MM.1S (cell line): ENCODE measurements at regions not wholly inside any gene's neighbourhood (a gene's known extent, or its start where the extent isn't known, plus 50 kb on each side); places are given as distances from the start of the nearest gene placed in this dataset.

Experiments
- DNase-seq: peaks from one replicate; pipeline ENCODE4 v3.0.0-alpha.2; 2015
- H2AFZ ChIP-seq: fragments of 300-600 bp; sonication (generic); 2 replicates; pipeline ENCODE4 v1.6.0; 2016; ENCODE audit warnings: antibody characterized with exemption, low read length
- H3F3A ChIP-seq: fragments of 300-600 bp; sonication (generic); 2 replicates; pipeline ENCODE4 v1.6.1; 2016; ENCODE audit warnings: mild to moderate bottlenecking, antibody characterized with exemption, low read length, moderate library complexity, mixed read lengths; ENCODE audit not compliant: insufficient read depth
- H3K27ac ChIP-seq: fragments of 300-600 bp; sonication (generic); 2 replicates; pipeline ENCODE4 v1.5.1; 2016; ENCODE audit warnings: mild to moderate bottlenecking, low read length
- H3K27me3 ChIP-seq: fragments of 300-600 bp; sonication (generic); replicated peaks from 2 replicates; pipeline ENCODE4 v1.6.0; 2016; ENCODE audit warnings: low read length; ENCODE audit not compliant: insufficient read depth
- H3K36me3 ChIP-seq: fragments of 300-600 bp; sonication (generic); replicated peaks from 2 replicates; pipeline ENCODE4 v1.6.1; 2016; ENCODE audit warnings: mild to moderate bottlenecking, low read length, mixed read lengths; ENCODE audit not compliant: insufficient read depth
- H3K4me1 ChIP-seq: fragments of 300-600 bp; sonication (generic); 2 replicates; pipeline ENCODE4 v1.6.1; 2016; ENCODE audit warnings: low read length, mixed read lengths
- H3K4me2 ChIP-seq: fragments of 300-600 bp; sonication (generic); 2 replicates; pipeline ENCODE4 v1.6.0; 2016; ENCODE audit warnings: low read depth, low read length
- H3K4me3 ChIP-seq: fragments of 300-600 bp; sonication (generic); 2 replicates; pipeline ENCODE4 v1.5.1; 2016; ENCODE audit warnings: low read length, mixed read lengths
- H3K79me2 ChIP-seq: fragments of 300-600 bp; sonication (generic); 2 replicates; pipeline ENCODE4 v1.6.1; 2016; ENCODE audit warnings: mixed run types, low read length, mixed read lengths
- H3K9ac ChIP-seq: fragments of 300-600 bp; sonication (generic); 2 replicates; pipeline ENCODE4 v1.6.1; 2016; ENCODE audit warnings: low read length, mixed read lengths
- H3K9me2 ChIP-seq: fragments of 300-600 bp; sonication (generic); replicated peaks from 2 replicates; pipeline ENCODE4 v1.6.1; 2016; ENCODE audit warnings: mild to moderate bottlenecking, low read length, mixed read lengths; ENCODE audit not compliant: insufficient read depth
- H3K9me3 ChIP-seq: fragments of 300-600 bp; sonication (generic); replicated peaks from 2 replicates; pipeline ENCODE4 v1.6.1; 2016; ENCODE audit warnings: mild to moderate bottlenecking, low read length, mixed read lengths; ENCODE audit not compliant: insufficient read depth
- H4K20me1 ChIP-seq: fragments of 300-600 bp; sonication (generic); 2 replicates; pipeline ENCODE4 v1.6.1; 2016; ENCODE audit warnings: mild to moderate bottlenecking, low read length, moderate library complexity, mixed read lengths; ENCODE audit not compliant: insufficient read depth
- CTCF ChIP-seq: fragments of 300-600 bp; sonication (generic); IDR thresholded peaks from 2 replicates; pipeline ENCODE4 v1.5.1; 2016; ENCODE audit warnings: antibody characterized with exemption, low read length, mixed read lengths
- EZH2 ChIP-seq: fragments of 300-600 bp; sonication (generic); optimal IDR thresholded peaks from 2 replicates; pipeline ENCODE3; 2017; ENCODE audit warnings: low read depth, mild to moderate bottlenecking, antibody characterized with exemption, low read length, mixed read lengths
- EZH2phosphoT487 ChIP-seq: fragments of 300-600 bp; sonication (generic); IDR thresholded peaks from 2 replicates; pipeline ENCODE4 v1.6.1; 2018; ENCODE audit warnings: antibody characterized with exemption, low read length

DNA sequence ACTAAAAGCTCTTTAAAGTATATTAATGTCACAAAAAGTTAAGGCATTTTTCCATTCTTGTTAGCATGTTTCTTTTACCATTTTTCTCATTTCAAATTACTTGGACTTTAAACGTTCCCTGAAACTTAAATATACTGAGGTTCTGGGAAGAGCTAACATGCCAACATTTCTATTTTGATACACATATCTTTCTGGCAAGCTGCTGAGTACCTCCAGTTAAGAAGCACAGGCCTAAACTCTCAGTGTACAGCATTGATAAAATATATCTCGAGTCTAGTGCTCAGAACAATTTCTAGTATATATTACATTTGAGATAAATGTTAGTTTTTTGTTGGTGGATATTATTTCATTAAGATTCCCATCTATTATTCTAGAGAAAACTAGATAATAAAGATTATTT lies 612.9 kb upstream of the KCND2 start:
- Histone ChIP-seq H3K79me2 (no peaks in the 10 kb centered on the region), H4K20me1 (no peaks in the 10 kb centered on the region), H3K9me3 (no peaks in the 10 kb centered on the region), H3K9me2 (no peaks in the 10 kb centered on the region), H3F3A (no peaks in the 10 kb centered on the region), H3K36me3 (no peaks in the 10 kb centered on the region), H2AFZ (no peak overlapping the region), H3K9ac (no peak overlapping the region), H3K27ac (no peak overlapping the region), H3K27me3 (no peaks in the 10 kb centered on the region), H3K4me1 (no peaks in the 10 kb centered on the region), H3K4me2 (no peak overlapping the region), H3K4me3 (no peak overlapping the region)
- TF ChIP-seq EZH2phosphoT487 (no peak), EZH2 (no peak), CTCF (no peak)
- DNase-seq, result no peak

DNA sequence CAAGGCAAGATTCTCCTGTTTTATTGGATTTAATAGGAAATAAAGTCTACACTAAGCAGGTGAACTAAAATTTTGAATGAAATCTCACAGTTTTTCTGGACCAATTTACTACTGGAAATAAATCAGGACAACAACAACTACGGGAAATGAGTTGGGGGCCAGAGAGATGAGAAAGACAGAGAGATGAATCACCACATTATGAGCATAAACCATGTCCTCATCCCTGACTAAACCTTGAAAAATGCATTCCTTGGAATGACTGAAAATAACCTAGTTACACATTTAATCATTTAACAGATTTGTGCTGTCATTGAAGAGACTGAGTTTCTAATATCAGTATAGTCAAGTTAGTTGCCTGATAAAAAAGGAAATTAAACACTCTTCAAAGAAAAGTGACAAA lies 608.4 kb upstream of the KCND2 start:
- no peak overlapping the region for H3K27ac ChIP-seq

DNA sequence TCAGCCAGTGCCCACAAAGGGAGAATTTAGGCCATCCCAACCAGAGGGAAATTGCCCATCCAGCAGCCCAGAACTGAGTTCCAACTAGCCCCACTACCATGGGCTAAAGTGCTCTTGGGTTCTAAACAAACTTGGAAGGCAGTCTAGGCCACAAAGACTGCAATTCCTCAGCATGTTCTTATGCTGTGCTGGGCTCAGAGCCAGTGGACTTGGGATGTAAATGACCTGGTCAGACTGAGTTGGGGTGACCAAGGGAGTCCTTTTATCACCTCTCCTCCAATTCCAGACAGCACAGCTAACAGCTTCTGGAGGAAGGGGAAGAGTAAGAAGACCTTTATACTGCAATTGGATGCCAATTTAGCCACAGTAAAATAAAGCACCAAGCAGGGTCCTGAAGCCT lies 607.2 kb upstream of the KCND2 start:
- no peak for TF ChIP-seq EZH2phosphoT487
- TF ChIP-seq CTCF, result no peak
- TF ChIP-seq EZH2, result no peak
- Histone ChIP-seq H3K4me1 (no peaks in the 10 kb centered on the region), H3F3A (no peaks in the 10 kb centered on the region), H3K4me3 (no peak overlapping the region), H3K9ac (no peak overlapping the region), H3K36me3 (no peaks in the 10 kb centered on the region), H3K9me3 (no peaks in the 10 kb centered on the region), H3K79me2 (no peaks in the 10 kb centered on the region), H3K9me2 (no peaks in the 10 kb centered on the region), H3K4me2 (no peak overlapping the region), H2AFZ (no peak overlapping the region), H3K27me3 (no peaks in the 10 kb centered on the region), H3K27ac (no peak overlapping the region), H4K20me1 (no peaks in the 10 kb centered on the region)
- DNase-seq, result no peak

More for the DNA sequence above, 608.4 kb upstream of the KCND2 start:
- Histone ChIP-seq H3K4me1 (no peaks in the 10 kb centered on the region), H2AFZ (no peak overlapping the region), H3K4me2 (no peak overlapping the region), H3K9me2 (no peaks in the 10 kb centered on the region), H3K4me3 (no peak overlapping the region), H3K9me3 (no peaks in the 10 kb centered on the region), H4K20me1 (no peaks in the 10 kb centered on the region), H3F3A (no peaks in the 10 kb centered on the region), H3K79me2 (no peaks in the 10 kb centered on the region), H3K36me3 (no peaks in the 10 kb centered on the region), H3K27me3 (no peaks in the 10 kb centered on the region), H3K9ac (no peak overlapping the region)
- no peak for TF ChIP-seq EZH2phosphoT487
- TF ChIP-seq EZH2, result no peak
- TF ChIP-seq CTCF, result no peak
- no peak for DNase-seq
